Right kidney (tissue), 1 donor: ENCODE measurements at regions not wholly inside any gene's neighbourhood (a gene's known extent, or its start where the extent isn't known, plus 50 kb on each side); places are given as distances from the start of the nearest gene placed in this dataset.
"Not testable (repeated sequence)": the region's sequence is repeated elsewhere in the genome, so short reads cannot be mapped to it uniquely, and the experiment has no call there.

ENCODE experiments used
- DNase-seq: peaks from one replicate; pipeline ENCODE4 v3.0.0-alpha.2; 2016

DNA sequence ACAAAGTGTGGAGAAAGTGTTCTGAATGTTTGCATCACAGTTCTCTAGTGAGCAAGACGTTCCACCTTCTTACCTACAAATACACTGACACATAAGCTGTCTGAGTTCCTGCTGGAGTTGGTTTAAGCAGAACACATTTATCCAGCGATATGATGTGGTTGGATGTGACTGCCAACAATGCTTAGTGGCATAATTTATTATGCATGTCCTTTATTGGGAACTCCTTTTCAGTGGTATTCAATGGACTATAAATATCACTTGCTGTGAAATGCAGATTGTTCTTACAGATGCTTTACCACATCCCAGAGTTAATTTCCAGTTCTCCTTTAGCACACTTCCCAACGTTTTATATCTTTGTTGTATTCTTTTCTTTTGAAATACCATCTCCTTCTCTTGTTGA is 222.2 kb downstream of the LURAP1L start:
- DNase-seq = no peak

- no peak for DNase-seq
These were observed 227.3 kb downstream of the LURAP1L start for GRCh38 chr9:13001989-13002580.

DNA sequence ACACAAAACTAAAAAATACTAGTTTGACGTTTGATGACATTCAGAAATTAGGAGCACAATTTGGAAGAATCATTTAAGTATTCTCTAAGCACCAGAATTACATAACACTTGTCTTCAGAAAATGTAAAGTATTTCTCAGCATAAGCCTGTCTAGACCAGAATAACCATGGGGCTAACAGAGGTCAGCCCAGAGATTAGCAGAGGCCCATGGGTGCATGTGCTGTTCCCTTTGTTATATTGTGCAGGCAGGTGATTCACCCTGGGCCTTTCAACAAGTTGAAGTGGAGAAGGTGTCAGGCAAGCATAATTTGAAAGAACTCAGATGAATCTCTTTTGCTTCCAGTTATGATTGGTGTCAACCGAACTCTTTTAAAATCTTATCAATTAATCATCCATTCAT is 227.9 kb downstream of the LURAP1L start:
- DNase-seq = no peak

DNA sequence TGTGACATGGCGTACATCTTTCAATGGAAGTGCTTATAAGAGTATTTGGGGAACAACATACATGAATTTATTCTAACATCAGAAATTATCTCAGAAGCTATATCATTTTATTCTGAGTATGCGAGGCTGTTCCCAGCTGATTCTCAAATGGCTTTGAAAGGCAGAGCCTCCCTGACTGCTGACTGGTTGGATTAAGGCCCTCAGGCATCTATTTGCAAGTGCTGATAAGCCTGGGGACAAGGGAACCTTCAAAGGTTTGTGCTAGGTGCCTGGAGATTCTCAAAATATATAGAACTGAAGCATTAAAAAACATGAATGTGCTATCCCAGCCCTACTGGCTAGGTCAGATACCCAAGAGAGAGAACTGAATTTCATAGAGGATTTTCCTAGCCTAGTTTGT is 235.1 kb downstream of the LURAP1L start:
- no peak for DNase-seq

- DNase-seq = no peak
These were observed 239.4 kb downstream of the LURAP1L start for GRCh38 chr9:13013991-13014883.

DNA sequence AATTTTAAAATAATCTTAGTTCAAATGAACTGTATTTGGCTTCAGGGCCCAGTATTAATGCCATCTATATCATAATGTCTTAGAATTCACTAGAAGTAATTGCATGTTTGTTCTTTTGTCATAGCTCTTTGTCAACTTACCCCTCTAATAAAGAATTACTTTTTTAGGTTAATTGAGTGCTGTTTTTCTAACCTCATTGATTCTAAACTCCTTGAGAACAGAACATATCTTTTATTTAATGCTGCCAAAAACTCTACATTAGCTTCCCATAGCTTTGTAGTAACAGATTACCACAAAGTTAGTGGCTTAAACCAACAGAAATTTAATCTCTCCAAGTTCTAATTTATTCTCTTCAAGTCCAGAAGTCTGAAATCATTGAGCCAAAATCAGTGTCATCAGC is 242.4 kb downstream of the LURAP1L start:
- DNase-seq = no peak

GRCh38 chr9:13020146-13021040 is 245.6 kb downstream of the LURAP1L start:
- peak; percentile 27 for DNase-seq

DNA sequence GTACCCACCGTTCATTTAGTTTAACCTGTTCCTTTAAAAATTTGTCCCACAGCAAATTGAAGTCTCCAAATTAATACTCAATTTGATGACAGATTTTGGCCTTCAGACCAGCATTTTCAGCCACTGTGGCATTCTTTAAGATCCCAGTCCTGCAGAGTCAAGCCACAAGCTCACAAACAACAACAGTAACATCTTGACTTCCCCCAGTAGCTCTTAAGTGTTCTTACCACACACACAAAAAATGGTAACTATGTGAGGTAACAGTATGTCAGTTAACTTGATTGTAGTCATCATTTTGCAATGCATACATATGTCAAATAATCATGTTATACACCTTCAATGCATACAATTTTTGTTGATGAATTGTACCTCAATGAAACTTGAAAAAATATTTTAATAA is 247.9 kb downstream of the LURAP1L start:
- no peak for DNase-seq

DNA sequence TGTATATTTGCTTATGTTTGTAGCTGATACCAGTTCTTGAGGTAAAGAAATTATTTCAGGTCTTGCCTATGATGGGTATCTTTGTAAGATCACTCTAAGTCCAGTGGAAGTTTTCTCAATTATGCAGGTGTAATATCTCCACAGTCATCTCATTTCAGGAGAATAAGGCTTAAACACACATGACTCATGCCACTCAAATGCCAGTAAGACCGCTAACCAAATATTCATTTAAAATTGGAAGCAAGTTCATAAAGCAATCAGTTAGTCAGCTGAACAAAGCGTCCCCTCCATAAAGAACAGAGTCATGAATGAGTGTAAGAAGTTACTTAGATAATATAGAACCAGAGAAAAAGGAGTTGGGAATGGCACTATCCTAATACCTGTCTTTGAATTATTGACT is 248.7 kb downstream of the LURAP1L start:
- DNase-seq = no peak

GRCh38 chr9:13026956-13027355 is 252.1 kb downstream of the LURAP1L start:
- DNase-seq = no peak

- DNase-seq = no peak
These were observed 251.6 kb downstream of the MPDZ start for GRCh38 chr9:13027879-13028278.

DNA sequence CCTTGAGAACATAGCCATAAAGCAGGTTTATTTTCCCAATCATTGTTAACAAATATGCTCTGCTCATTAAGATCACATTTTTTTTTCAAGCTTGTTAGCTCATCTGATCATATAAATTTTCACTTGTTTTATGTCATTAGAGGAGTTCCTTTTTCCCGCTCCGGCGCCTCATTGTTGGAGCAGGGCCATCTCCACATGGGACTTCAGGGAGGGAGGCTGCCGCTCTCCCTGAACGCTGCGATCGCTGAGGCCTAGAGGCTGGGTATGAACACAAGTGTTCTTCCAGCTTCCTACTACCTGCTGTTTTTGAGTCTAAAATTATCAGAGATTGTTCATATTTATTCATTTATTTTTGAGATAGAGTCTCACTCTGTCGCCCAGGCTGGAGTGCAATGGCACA is 246.9 kb downstream of the MPDZ start:
- DNase-seq = no peak

GRCh38 chr9:13033959-13034693 is 245.4 kb downstream of the MPDZ start:
- peak; percentile 71 for DNase-seq

GRCh38 chr9:13034694-13035002 is 244.8 kb downstream of the MPDZ start:
- no peak for DNase-seq

- no peak for DNase-seq
These were observed 243.7 kb downstream of the MPDZ start for GRCh38 chr9:13035822-13036221.

DNA sequence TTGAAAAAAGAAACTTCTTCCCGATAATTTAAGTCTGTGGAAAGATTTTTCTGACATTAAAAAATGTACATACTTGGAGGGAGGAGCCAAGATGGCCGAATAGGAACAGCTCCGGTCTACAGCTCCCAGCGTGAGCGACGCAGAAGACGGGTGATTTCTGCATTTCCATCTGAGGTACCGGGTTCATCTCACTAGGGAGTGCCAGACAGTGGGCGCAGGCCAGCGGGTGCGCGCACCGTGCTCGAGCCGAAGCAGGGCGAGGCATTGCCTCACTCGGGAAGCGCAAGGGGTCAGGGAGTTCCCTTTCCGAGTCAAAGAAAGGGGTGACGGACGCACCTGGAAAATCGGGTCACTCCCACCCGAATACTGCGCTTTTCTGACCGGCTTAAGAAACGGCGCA is 241.7 kb downstream of the MPDZ start:
- DNase-seq = not testable (repeated sequence)

GRCh38 chr9:13047827-13048587 is 231.5 kb downstream of the MPDZ start:
- DNase-seq = no peak

- no peak for DNase-seq
These were observed 230.3 kb downstream of the MPDZ start for GRCh38 chr9:13049223-13049622.

- no peak for DNase-seq
These were observed 226.0 kb downstream of the MPDZ start for GRCh38 chr9:13053504-13053903.

DNA sequence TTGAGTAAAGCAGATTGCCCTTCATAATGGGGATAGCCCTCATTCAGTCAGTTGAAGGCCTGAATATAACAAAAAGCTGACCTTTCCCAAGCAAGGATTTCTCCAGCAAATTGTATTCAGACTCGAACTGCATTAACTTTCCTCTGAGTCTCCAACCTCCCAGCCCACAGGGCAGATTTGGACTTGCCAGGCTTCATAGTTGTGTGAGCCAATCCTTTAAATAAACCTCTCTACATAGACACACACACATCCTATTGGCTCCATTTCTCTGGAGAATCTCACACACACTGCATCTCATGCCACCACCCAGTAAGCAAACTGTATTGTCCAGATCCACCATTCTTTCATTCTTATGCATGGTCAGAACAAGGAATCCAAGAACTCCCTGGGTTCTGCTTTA is 225.1 kb downstream of the MPDZ start:
- DNase-seq = no peak
